Prostate gland (tissue), 2 donors: ENCODE measurements at regions not wholly inside any gene's neighbourhood (a gene's known extent, or its start where the extent isn't known, plus 50 kb on each side); places are given as distances from the start of the nearest gene placed in this dataset.
A peak's percentile ranks its signal among the peaks of the same experiment; 100 is the strongest.

Experiments used
- DNase-seq: peaks from one replicate; pipeline ENCODE4 v3.0.0-alpha.2; 2019; ENCODE audit warnings: low spot score
- H3K27ac ChIP-seq, 2 donors: fragments of 200-600 bp; sonication (generic); 2 replicates each; pipeline ENCODE4 v1.5.1; 2017 to 2019
- H3K27me3 ChIP-seq: fragments of 200-600 bp; sonication (generic); replicated peaks from 2 replicates; pipeline ENCODE4 v1.5.1; 2019; ENCODE audit not compliant: insufficient read depth
- H3K36me3 ChIP-seq, 2 donors: fragments of 200-600 bp; sonication (generic); 1 replicate in 1 of 2; 2 replicates in 1 of 2; pipeline versions ENCODE4 v1.5.1 to v1.8.1; 2017 to 2019
- H3K4me1 ChIP-seq: fragments of 200-600 bp; sonication (generic); replicated peaks from 2 replicates; pipeline ENCODE4 v1.5.1; 2019
- H3K4me3 ChIP-seq, 2 donors: fragments of 200-600 bp; sonication (generic); 2 replicates each; pipeline ENCODE4 v1.5.1; 2017 to 2019
- H3K9me3 ChIP-seq: fragments of 200-600 bp; sonication (generic); 2 replicates; pipeline ENCODE4 v1.5.1; 2017
- POLR2A ChIP-seq: fragments of 450-650 bp; IDR thresholded peaks from one replicate; pipeline ENCODE4 v1.6.1; 2016; ENCODE audit warnings: antibody characterized with exemption, mild to moderate bottlenecking
- POLR2AphosphoS5 ChIP-seq: sonication (generic); formaldehyde crosslinking; IDR thresholded peaks from one replicate; pipeline ENCODE4 v1.6.1; 2017; ENCODE audit warnings: antibody characterized with exemption
- WGBS: methylation state at CpG from one replicate; pipeline ENCODE4 v1.1.5; 2018; 5-methylcytosine and 5-hydroxymethylcytosine counted together
- intact Hi-C: fragments of 100-400 bp; cut with DNase I; formaldehyde crosslinking; loops from one replicate; pipeline ENCODE4 v1.14.2; 2022
- TF ChIP-seq, protein P1 (sequence below), 4 experiments: fragments of 200-600 bp in 2 of 4; fragments of 450-650 bp in 2 of 4; sonication (generic) in 2 of 4; IDR thresholded peaks; 1 replicate in 3 of 4; 2 replicates in 1 of 4; pipeline ENCODE4 v1.5.1; 2016 to 2019; ENCODE audit warnings: antibody characterized with exemption in 4 of 4, mild to moderate bottlenecking in 2 of 4, moderate library complexity in 2 of 4

DNA sequence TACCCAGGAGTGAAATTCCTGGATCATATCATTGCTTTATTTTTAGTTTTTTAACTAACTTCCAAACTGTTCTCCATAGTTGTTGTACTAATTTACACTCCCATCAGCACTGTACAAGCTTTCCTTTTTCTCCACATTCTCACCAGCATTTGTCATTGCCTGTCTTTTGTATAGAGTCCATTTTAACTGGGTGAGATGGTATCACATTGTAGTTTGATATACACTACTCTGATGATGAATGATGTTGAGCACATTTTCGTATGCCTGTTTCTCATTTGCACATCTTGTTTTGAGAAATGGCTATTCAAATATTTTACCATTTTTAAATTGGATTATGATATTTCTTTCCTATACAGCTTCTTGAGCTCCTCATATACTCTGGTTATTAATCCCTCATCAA lies 1586.6 kb downstream of the SI start:
- intact Hi-C loops: no loop called here
- Histone ChIP-seq H3K27ac (no peak overlapping the region), H3K36me3 (no peaks in the 10 kb centered on the region), H3K9me3 (no peaks in the 10 kb centered on the region), H3K4me1 (no peaks in the 10 kb centered on the region), H3K27me3 (no peaks in the 10 kb centered on the region), H3K4me3 (no peak overlapping the region)
- WGBS: 63% methylated on average over 1 of the region's 1 CpG
- DNase-seq: no peak
- TF ChIP-seq, protein P1, sequence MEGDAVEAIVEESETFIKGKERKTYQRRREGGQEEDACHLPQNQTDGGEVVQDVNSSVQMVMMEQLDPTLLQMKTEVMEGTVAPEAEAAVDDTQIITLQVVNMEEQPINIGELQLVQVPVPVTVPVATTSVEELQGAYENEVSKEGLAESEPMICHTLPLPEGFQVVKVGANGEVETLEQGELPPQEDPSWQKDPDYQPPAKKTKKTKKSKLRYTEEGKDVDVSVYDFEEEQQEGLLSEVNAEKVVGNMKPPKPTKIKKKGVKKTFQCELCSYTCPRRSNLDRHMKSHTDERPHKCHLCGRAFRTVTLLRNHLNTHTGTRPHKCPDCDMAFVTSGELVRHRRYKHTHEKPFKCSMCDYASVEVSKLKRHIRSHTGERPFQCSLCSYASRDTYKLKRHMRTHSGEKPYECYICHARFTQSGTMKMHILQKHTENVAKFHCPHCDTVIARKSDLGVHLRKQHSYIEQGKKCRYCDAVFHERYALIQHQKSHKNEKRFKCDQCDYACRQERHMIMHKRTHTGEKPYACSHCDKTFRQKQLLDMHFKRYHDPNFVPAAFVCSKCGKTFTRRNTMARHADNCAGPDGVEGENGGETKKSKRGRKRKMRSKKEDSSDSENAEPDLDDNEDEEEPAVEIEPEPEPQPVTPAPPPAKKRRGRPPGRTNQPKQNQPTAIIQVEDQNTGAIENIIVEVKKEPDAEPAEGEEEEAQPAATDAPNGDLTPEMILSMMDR (IDR thresholded peaks at IDR 0.05): no peak
- TF ChIP-seq POLR2AphosphoS5 (no peak), POLR2A (no peak)

DNA sequence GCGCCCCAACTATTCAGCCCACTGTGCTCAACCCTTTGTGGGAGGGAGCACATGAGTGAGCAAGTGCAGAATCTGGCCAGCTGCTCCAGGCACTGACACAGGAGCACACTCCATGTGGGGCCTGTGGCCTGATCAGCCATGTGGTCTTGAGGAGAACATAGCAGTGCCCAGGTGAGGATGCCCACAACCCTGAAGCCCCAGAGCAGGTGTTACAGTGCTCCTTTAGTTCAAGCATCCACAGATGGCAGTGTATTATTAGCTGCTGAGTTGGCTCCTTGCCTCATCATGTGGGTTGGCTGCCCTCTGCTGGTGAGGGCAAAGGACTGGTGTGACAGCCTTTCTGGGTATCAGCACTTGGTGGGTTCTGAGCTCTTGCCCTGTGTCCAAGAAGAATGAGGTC lies 1588.2 kb downstream of the SI start:
- TF ChIP-seq POLR2A (no peak), POLR2AphosphoS5 (no peak)
- TF ChIP-seq, protein P1 (IDR thresholded peaks at IDR 0.05): peak in 1 of 4 experiments; percentile 13
- H3K36me3 ChIP-seq: no peaks in the 10 kb centered on the region
- WGBS: 93% methylated on average over 1 of the region's 1 CpG
- no peak overlapping the region for H3K4me3 ChIP-seq
- intact Hi-C loops: no loop called here
- H3K9me3 ChIP-seq: no peaks in the 10 kb centered on the region
- no peak overlapping the region for H3K27ac ChIP-seq
- no peaks in the 10 kb centered on the region for H3K4me1 ChIP-seq
- DNase-seq: no peak
- H3K27me3 ChIP-seq: no peaks in the 10 kb centered on the region

DNA sequence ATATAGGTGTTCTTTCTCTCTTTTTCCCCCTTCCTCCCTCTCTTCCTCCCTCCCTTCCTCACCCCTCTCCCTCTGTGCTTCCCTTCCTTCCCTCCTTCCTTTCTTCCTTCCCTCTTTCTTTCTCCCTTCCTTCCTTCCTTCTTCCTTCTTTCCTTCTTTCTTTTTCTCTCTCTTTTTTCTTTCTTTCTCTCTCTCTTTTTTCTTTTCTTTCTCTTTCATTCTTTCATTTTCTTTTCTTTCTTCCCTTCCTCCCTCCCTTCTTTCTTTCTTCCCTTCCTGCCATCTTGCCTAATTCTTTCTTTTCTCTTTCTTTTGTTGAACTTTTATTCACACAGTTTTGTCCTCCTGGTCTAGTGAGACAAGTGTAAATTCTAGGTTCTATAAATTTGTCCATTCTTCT lies 1595.6 kb downstream of the SI start:
- Histone ChIP-seq H3K4me1 (no peaks in the 10 kb centered on the region), H3K36me3 (no peaks in the 10 kb centered on the region), H3K9me3 (no peaks in the 10 kb centered on the region), H3K27ac (no peak overlapping the region), H3K4me3 (no peak overlapping the region), H3K27me3 (no peaks in the 10 kb centered on the region)
- no peak for DNase-seq
- intact Hi-C loops: no loop called here
- TF ChIP-seq POLR2A (no peak), POLR2AphosphoS5 (no peak)
- TF ChIP-seq, protein P1 (IDR thresholded peaks at IDR 0.05): no peak

DNA sequence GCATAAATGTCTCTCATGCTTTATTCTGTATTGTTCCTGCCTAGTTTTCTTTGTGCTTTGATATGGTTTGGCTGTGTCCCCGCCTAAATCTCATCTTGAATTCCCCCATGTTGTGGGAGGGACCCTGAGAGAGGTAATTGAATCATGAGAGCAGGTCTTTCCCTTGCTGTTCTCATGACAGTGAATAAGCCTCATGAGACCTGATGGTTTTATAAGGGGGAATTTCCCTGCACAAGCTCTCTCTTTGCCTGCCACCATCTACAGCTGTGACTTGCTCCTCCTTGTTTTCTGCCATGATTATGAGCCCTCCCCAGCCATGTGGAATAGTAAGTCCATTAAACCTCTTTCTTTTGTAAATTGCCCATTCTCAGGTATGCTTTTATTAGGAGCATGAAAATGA lies 1596.6 kb downstream of the SI start:
- Histone ChIP-seq H3K27ac (no peak overlapping the region), H3K27me3 (no peaks in the 10 kb centered on the region), H3K36me3 (no peaks in the 10 kb centered on the region), H3K4me3 (no peak overlapping the region), H3K4me1 (no peaks in the 10 kb centered on the region), H3K9me3 (no peaks in the 10 kb centered on the region)
- WGBS: 70% methylated on average over 1 of the region's 1 CpG
- intact Hi-C loops: no loop called here
- TF ChIP-seq POLR2AphosphoS5: no peak
- TF ChIP-seq POLR2A: no peak
- TF ChIP-seq, protein P1 (IDR thresholded peaks at IDR 0.05): no peak
- DNase-seq: no peak

DNA sequence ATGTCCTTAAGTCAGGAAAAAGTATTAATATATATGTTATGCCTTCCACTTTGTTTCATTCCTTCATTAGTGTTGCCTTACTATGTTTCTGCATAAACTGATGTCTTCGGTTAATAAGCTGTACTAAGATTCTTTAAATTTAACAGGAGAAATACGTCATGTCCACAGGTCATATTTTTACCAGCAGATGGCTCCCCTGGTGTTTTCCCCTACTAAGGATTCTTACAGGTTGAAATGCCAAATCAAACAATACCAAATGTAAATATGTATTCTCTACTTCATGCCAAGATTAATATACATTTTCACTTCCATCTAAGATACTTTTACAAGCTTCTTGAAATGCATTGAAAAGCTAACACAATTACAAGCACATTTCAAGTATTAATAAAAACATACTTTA lies 1602.1 kb downstream of the SI start:
- Histone ChIP-seq H3K4me3 (no peak overlapping the region), H3K27me3 (no peaks in the 10 kb centered on the region), H3K36me3 (no peaks in the 10 kb centered on the region), H3K27ac (no peak overlapping the region), H3K9me3 (no peaks in the 10 kb centered on the region), H3K4me1 (no peaks in the 10 kb centered on the region)
- intact Hi-C loops: no loop called here
- 39% methylated on average over 2 of the region's 2 CpGs for WGBS
- DNase-seq: no peak
- no peak for TF ChIP-seq POLR2AphosphoS5
- TF ChIP-seq, protein P1 (IDR thresholded peaks at IDR 0.05): no peak
- TF ChIP-seq POLR2A: no peak
